Osteoblast (primary cell): ENCODE measurements at regions not wholly inside any gene's neighbourhood (a gene's known extent, or its start where the extent isn't known, plus 50 kb on each side); places are given as distances from the start of the nearest gene placed in this dataset.

Experiments
- DNase-seq: peaks from one replicate; pipeline ENCODE4 v3.0.0; 2011; ENCODE audit warnings: low spot score, mixed read lengths; ENCODE audit not compliant: insufficient read length; ENCODE audit errors: missing footprints
- H2AFZ ChIP-seq: 2 replicates; pipeline ENCODE4 v1.6.0; 2011; ENCODE audit warnings: mild to moderate bottlenecking, low read length
- H3K27ac ChIP-seq: 2 replicates; pipeline ENCODE4 v1.5.1; 2011; ENCODE audit warnings: mild to moderate bottlenecking, low read depth, low read length, moderate library complexity
- H3K27me3 ChIP-seq: 2 replicates; pipeline ENCODE4 v1.6.0; 2012; ENCODE audit warnings: mild to moderate bottlenecking, control low read depth, inconsistent platforms, low read length, moderate library complexity; ENCODE audit not compliant: insufficient read depth
- H3K36me3 ChIP-seq: 2 replicates; pipeline ENCODE4 v1.5.1; 2011; ENCODE audit warnings: mild to moderate bottlenecking, low read length, control low read depth, moderate library complexity; ENCODE audit not compliant: insufficient read depth
- H3K4me1 ChIP-seq: 2 replicates; pipeline ENCODE4 v1.5.1; 2011; ENCODE audit warnings: mild to moderate bottlenecking, low read length, control low read depth, moderate library complexity; ENCODE audit not compliant: insufficient read depth
- H3K4me2 ChIP-seq: 2 replicates; pipeline ENCODE4 v1.6.0; 2011; ENCODE audit warnings: mild to moderate bottlenecking, low read length; ENCODE audit not compliant: insufficient read depth
- H3K4me3 ChIP-seq: fragments of 200-600 bp; sonication (generic); 3 replicates; pipeline ENCODE4 v1.5.1; 2012; ENCODE audit warnings: mild to moderate bottlenecking, low read length, inconsistent platforms; ENCODE audit not compliant: insufficient read depth
- H3K79me2 ChIP-seq: 2 replicates; pipeline ENCODE4 v1.6.0; 2012; ENCODE audit warnings: mild to moderate bottlenecking, low read length, control low read depth, inconsistent platforms; ENCODE audit not compliant: insufficient read depth
- H3K9me3 ChIP-seq: 2 replicates; pipeline ENCODE4 v1.5.1; 2011; ENCODE audit warnings: low read depth, low read length, control low read depth
- H4K20me1 ChIP-seq: 2 replicates; pipeline ENCODE4 v1.6.0; 2012; ENCODE audit warnings: mild to moderate bottlenecking, low read length, control low read depth; ENCODE audit not compliant: insufficient read depth
- TF ChIP-seq, protein P1 (sequence below): IDR thresholded peaks from 2 replicates; pipeline ENCODE4 v1.5.1; 2011; ENCODE audit warnings: mild to moderate bottlenecking, low read depth, low read length, moderate library complexity; ENCODE audit errors: extremely low read depth

DNA sequence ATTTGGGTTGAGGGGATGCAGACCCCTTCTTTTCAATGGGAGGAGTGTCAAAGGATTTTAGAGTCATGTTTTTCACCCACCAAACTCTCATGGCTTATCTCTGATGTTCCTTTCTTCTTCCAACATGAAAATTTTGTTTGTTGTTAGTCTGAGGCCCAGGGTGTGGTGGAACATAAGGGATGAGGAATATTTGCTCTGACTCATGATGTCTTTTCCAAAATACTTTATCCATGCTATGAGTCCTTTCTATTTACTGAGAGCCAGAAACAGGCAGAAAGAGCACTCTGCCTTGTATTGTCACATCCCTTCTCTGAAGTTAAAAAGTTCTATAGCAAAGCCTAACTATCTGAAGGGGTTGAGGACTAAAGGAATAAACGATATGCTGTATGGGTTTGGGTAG lies 61.6 kb upstream of the GYPA start:
- Histone ChIP-seq H4K20me1 (no peaks in the 10 kb centered on the region), H3K9me3 (no peaks in the 10 kb centered on the region), H3K27ac (no peak overlapping the region), H3K4me1 (no peaks in the 10 kb centered on the region), H3K79me2 (no peaks in the 10 kb centered on the region), H3K27me3 (no peaks in the 10 kb centered on the region), H3K36me3 (no peaks in the 10 kb centered on the region), H2AFZ (no peak overlapping the region), H3K4me2 (no peak overlapping the region), H3K4me3 (no peak overlapping the region)
- TF ChIP-seq, protein P1, sequence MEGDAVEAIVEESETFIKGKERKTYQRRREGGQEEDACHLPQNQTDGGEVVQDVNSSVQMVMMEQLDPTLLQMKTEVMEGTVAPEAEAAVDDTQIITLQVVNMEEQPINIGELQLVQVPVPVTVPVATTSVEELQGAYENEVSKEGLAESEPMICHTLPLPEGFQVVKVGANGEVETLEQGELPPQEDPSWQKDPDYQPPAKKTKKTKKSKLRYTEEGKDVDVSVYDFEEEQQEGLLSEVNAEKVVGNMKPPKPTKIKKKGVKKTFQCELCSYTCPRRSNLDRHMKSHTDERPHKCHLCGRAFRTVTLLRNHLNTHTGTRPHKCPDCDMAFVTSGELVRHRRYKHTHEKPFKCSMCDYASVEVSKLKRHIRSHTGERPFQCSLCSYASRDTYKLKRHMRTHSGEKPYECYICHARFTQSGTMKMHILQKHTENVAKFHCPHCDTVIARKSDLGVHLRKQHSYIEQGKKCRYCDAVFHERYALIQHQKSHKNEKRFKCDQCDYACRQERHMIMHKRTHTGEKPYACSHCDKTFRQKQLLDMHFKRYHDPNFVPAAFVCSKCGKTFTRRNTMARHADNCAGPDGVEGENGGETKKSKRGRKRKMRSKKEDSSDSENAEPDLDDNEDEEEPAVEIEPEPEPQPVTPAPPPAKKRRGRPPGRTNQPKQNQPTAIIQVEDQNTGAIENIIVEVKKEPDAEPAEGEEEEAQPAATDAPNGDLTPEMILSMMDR = no peak
- DNase-seq = no peak

DNA sequence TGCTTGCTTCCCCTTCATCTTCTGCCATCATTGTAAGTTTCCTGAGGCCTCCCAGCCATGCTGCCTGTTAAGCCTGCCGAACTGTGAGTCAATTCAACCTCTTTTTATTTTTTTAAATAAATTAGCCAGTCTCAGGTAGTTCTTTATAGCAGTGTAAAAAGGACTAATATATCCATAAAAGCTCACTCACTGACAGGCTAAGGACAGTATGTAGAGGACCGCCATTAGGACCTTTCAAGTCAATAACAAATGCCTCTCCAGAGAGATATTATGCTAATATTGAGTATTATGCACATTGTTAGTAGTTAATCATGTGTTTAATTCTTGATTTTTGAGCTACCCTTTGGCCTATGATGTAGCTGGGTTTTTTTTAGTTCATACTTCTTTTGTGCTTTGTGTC lies 62.6 kb upstream of the GYPA start:
- no peaks in the 10 kb centered on the region for H3K79me2 ChIP-seq
- no peak overlapping the region for H3K4me3 ChIP-seq
- no peak for DNase-seq
- H2AFZ ChIP-seq = no peak overlapping the region
- H3K27me3 ChIP-seq = no peaks in the 10 kb centered on the region
- no peaks in the 10 kb centered on the region for H3K4me1 ChIP-seq
- no peak overlapping the region for H3K4me2 ChIP-seq
- TF ChIP-seq, protein P1 = no peak
- H3K27ac ChIP-seq = no peak overlapping the region
- H3K9me3 ChIP-seq = no peaks in the 10 kb centered on the region
- no peaks in the 10 kb centered on the region for H4K20me1 ChIP-seq
- H3K36me3 ChIP-seq = no peaks in the 10 kb centered on the region

DNA sequence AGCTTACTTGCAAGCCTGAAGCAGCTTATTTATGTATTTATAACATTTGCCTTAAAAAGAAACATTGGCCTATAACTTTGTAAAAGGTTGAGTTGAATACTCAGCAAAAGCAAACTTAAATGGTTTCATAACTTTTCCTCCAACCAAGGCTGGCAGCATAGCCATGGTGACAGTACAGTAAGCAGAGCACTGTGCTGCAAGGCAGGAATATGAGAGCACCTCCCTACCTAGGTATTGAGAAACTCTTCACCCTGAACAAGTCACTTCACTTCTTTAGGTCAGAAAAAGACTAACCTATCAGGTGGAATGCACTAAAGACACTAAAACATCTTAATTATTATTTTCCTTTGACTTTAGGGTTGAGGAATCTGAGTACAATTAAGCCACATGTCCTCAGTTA lies 63.9 kb upstream of the GYPA start:
- no peak overlapping the region for H3K4me2 ChIP-seq
- no peaks in the 10 kb centered on the region for H3K4me1 ChIP-seq
- no peak for DNase-seq
- TF ChIP-seq, protein P1 = no peak
- no peaks in the 10 kb centered on the region for H3K79me2 ChIP-seq
- H3K27me3 ChIP-seq = no peaks in the 10 kb centered on the region
- H3K4me3 ChIP-seq = no peak overlapping the region
- H4K20me1 ChIP-seq = no peaks in the 10 kb centered on the region
- H3K36me3 ChIP-seq = no peaks in the 10 kb centered on the region
- no peak overlapping the region for H3K27ac ChIP-seq
- no peak overlapping the region for H2AFZ ChIP-seq
- no peaks in the 10 kb centered on the region for H3K9me3 ChIP-seq

DNA sequence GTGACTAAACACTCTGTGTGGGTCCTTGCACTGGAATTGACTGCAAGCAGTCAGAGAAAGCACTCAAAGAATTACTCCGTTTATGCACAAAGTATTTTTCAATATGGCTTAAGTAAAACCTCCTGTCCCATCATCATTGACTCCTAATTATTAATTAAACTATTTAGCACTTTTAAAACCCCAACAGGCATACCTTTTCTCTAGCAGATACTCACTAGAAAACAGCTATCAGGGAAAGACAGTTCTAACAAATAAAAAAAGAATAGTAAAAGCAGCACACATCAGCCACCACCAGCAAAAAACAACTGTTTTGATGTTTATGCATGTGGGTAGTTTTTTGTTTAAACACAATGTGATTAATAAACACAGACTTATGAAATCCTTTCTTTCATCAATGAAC lies 66.2 kb upstream of the GYPA start:
- TF ChIP-seq, protein P1 = no peak
- H3K79me2 ChIP-seq = no peaks in the 10 kb centered on the region
- no peak overlapping the region for H2AFZ ChIP-seq
- DNase-seq = no peak
- no peaks in the 10 kb centered on the region for H3K9me3 ChIP-seq
- no peak overlapping the region for H3K4me2 ChIP-seq
- H4K20me1 ChIP-seq = no peaks in the 10 kb centered on the region
- no peak overlapping the region for H3K27ac ChIP-seq
- H3K4me1 ChIP-seq = no peaks in the 10 kb centered on the region
- H3K4me3 ChIP-seq = no peak overlapping the region
- no peaks in the 10 kb centered on the region for H3K27me3 ChIP-seq
- no peaks in the 10 kb centered on the region for H3K36me3 ChIP-seq
